ENCODE measurements at regions not wholly inside any gene's neighbourhood (a gene's known extent, or its start where the extent isn't known, plus 50 kb on each side); places are given as distances from the start of the nearest gene placed in this dataset.

DNA sequence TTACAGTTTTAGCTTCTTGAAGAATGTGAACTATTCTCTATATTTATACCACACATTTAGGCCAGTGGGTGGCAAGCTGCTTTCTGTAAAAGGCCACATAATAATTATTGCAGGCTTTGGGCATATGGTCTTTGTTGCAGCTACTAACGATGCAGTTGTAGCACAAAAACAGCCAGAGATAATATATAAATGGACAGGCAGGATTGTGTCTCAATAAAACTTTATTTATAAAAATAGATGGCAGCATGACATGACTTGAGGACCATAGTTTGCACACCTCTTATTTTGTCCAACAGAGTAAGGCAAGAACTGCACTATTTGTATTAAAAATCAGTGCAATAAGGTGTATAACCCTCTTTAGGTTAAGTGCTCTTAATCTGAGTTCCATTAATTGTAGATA is 415.0 kb downstream of the ANXA1 start:
- FAIRE-seq, result no peak

DNA sequence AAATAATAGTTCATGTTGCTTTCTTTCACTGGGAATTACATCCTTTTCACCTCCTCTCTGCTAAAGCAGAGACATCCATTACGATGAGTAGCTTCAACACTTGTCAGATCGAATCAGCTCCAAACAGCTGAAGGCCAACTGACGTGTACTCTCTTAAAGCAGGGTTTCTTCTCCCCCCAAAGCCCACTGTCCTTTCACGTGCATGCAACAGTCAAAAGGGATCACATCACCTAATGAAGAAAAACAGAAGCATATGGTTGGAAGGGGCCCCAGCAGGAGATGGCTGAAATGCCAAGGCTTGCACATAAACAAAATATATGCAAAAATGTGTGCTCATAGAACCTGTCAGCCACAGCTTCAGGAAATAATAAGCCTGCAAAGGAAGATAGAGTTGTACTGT is 421.6 kb downstream of the ANXA1 start:
- no peak for FAIRE-seq

GRCh38 chr9:73575101-73576060 is 423.7 kb downstream of the ANXA1 start:
- FAIRE-seq, result no peak

GRCh38 chr9:73577848-73578247 is 426.2 kb downstream of the ANXA1 start:
- FAIRE-seq, result no peak

DNA sequence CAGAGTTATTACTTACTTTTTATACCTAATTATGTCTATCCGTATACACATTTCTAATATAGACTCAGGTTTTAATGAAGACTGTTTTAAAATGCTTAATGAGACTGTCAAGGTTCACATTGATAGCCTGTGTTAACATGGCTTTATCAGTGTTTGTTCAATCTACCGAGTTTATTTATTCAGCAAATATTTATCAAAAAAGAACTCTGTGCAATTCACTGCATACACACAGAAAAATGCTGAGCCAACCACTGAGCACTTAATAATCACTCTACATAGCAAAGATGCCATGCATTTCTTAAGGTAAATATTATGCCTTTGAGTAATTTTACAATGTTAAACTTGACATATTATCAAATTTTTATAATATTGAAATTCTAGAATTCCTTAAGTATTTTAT is 428.2 kb downstream of the ANXA1 start:
- FAIRE-seq, result no peak

DNA sequence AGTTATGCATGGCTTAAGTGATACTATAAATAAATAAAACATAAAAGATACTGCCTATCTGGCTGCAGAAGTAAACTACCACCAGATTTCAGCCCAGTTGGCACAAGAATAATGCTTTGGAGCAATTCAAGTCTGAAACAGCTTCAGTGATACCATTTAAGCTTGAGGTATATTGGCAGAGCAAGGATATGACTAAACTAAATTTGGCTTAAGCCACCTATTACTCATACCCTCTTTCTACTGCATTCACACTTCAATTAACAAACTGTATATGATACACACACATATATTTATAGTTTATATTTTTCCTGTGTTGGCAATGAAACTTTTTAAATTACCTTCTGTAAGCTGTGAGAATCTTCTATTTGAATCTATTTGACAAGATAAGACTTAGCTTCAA is 431.9 kb downstream of the ANXA1 start:
- no peak for FAIRE-seq

- no peak for FAIRE-seq
These were observed 443.4 kb downstream of the ANXA1 start for GRCh38 chr9:73595036-73595545.

GRCh38 chr9:73596321-73596720 is 444.7 kb downstream of the ANXA1 start:
- FAIRE-seq, result no peak

DNA sequence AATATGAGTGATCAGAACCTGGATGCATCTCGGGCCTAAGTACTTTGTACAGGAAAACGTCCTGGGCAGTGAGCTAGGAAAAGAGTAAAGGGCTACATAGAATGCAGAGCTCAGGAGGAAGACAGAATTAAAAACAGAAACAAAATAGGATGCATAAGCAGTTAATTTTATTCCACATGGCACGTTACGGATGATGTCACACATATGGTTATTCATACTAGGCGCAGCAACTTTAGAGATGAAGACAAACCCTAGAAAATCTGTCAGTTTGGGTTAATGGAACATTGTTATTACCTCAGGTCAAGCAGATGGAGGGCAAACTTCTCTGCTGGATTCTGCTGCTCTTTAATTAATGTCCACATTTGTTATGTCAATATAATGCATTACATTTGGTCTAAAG is 445.4 kb downstream of the ANXA1 start:
- FAIRE-seq, result no peak

DNA sequence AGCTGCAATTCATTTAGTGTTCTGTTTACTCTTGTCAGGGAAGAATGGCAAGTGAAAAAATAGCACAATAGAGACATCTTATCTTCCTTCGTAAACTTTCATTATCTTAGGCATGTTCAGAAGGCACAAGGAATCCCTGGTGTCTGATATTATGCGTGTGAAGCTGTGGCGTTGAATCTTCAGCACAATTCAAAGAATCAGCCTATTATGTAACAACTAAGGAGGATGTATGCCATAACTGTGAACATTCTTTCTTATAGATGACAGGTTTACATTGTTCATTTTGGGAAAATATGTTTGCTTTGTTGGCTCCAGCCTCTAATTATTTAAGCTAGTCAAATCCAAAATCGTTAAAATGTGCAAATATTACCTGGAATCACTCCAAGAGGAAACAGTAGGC is 446.1 kb downstream of the ANXA1 start:
- FAIRE-seq, result no peak

DNA sequence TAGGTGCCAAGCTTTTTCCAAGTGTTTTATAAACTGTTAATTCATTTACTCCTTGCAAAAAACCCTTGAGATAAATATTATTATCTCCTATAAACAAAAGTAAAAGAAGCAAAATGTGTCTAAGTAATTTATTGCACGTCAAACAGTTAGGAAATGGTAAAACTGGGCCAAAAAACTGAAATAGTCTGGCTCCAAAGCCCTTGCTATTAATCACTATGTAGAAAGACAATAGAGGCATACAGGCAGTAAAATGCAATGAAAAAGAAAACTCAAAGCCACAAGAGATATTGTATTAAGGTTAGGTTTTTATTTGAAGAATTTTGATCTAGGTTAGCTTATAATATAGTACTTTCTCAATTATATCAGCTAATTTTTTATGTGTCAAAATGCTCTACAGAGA is 457.7 kb downstream of the ANXA1 start:
- no peak for FAIRE-seq

DNA sequence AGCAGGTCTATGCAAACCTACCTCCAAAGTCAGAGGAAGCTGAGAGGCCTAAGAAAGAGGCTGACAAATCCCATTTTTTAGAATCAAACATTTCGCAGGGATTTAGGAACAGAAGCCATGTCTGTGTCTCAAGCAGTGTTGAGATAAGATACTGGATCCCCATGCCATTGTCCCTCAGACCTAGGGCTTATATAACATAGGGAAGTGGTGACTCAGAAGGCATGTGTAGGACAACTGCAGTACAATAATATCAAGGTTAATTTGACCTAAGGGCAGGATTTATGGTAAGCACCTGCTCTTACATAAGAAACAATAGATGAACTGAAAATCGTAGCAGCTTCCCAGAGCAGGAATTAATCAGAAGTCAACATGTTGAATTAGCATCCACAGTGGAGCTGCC is 459.4 kb downstream of the ANXA1 start:
- FAIRE-seq, result no peak

DNA sequence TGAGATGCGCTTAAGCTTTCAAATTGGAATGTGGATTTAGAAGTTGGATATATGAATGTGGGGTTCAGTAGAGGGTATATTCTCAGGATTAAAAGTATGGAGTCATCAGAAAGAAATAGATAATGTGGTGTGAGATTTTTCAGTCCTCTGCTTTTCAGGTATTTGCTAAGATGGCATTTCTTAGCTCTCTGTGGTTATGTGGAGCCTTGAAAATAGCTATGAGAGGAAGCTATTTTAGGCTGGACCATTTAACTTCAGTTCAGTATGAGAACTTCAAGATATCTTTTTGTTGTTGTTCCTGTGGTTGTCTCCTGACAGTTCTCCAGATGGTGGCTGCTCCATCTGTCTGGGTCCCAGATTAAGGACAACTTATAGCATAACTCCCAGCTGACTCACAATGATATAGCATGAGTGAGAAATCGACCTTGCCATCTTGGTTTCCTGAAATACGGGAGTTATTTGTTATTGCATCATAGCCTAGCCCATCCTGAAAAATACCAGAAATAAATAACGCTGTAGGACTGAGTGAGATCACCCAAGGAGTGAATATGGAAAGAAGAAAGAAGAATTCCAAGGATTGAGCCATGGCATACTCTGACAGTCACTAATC is 461.5 kb downstream of the ANXA1 start:
- FAIRE-seq, result no peak

DNA sequence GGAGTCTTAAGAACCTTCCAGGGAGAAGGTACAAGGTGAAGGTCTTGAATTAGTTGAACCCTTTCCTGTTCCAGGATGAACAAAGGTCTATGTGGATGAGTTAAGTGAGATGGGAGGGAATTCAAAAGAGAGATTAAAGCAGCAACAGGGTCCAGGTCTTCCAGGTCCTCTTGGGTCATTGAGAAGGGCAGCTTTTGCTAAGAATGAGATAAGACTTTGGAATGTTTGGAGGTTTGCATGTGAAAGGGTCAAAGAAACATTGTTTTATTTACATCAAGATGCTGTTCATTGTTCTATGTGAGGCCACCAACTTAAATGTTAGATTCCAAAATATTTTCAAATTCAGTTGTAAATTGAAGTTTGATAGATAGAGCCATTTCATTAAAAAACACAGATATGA is 463.9 kb downstream of the ANXA1 start:
- FAIRE-seq, result no peak

DNA sequence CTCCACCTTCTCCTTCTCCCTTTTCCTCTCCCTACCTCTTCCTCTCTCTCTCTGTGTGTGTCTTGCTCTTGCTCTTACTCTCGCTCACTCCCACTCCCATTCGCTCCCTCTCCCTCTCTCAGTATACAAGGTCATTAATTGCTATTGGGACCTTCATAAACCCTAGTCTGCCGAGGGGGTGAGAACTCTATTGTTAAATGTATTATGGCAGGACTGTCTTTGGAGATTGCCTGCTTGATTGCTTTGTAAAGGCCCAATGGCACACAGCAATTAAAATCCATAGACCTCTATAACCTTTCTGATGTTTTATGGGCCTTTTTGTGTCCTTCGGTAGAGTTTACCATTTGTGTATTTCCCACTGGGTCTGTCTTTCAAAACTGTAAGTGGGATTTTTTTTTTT is 465.9 kb downstream of the ANXA1 start:
- no peak for FAIRE-seq

DNA sequence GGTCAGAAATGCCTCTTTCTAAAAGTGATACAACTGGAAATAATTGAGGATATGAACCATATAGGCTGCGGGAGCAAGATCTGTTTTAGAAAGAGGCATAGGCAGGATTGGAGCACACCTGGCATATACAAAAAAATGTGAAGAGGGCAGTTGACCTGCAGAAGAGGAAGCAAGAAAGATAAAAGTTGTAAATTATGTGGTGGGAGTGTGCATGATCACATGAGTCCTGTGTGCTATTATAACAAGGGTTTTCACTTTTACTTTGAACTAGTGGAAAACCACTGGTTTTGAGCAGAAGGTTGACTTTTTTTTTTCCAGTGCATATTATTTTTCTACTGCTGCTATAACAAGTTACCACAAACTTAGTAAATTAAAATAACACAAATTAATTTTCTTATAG is 489.3 kb downstream of the ANXA1 start:
- no peak for FAIRE-seq

DNA sequence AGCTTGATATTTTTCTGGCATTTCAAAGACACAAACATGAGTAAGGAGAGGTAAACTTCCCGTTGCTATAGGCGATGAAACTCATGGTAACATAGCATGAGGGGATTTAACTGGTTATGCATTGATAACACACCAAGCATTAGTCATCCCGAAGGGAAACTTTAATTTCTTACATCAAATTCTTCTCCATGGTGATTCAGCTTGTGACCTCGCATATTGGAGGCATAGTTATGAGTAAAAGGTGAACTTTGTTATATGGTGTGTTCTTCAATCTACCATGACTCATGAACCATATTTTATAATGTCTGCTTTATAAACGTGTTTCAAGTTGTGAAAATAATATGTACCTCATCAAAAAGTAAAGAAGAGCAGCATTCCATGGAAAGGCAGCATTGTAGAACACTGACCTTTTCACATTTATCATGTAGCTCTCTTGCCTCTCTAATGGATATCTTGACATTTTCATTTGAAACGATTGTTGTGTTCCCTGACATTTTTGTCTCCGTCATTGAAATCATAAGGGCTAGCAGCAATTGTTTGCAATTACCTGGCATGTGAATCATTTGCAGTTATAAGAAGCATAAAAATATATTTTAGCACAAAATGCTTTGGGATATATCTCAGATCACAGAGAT is 491.8 kb downstream of the ANXA1 start:
- FAIRE-seq, result no peak

DNA sequence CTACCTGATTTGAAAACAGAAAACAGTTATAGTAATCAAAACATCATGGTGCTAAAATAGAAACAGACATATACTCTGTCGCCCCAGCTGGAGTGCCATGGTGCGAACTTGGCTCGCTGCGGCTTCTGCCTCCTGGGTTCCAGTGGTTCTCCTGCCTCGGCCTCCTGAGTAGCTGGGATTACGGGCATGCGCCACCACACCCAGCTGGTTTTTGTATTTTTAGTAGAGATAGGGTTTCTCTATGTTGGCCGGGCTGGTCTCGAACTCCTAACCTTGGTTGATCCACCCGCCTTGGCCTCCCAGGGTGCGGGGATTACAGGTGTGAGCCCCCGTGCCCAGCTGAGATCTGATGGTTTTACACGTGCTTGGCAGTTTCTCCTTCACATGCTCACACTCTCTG is 495.9 kb downstream of the ANXA1 start:
- FAIRE-seq, result no peak

DNA sequence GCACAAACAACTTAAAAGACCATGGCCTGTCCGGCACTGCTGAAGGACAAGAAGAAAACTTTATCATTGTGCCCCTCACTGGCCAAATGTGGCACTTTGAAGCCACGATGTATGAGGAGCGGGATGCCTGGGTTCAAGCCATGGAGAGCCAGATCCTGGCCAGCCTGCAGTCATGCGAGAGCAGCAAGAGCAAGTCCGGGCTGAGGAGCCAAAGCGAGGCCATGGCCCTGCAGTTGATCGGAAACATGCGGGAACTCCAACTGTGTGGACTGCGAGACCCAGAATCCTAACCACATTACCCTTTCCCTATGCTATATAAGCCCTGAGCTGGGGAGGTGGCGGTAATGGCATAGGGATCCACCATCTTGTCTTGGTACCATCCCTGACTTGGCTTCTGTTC is 497.9 kb downstream of the ANXA1 start:
- no peak for FAIRE-seq

- FAIRE-seq, result no peak
These were observed 503.7 kb downstream of the ANXA1 start for GRCh38 chr9:73655363-73655762.

- no peak for FAIRE-seq
These were observed 504.2 kb downstream of the ANXA1 start for GRCh38 chr9:73655831-73656230.

DNA sequence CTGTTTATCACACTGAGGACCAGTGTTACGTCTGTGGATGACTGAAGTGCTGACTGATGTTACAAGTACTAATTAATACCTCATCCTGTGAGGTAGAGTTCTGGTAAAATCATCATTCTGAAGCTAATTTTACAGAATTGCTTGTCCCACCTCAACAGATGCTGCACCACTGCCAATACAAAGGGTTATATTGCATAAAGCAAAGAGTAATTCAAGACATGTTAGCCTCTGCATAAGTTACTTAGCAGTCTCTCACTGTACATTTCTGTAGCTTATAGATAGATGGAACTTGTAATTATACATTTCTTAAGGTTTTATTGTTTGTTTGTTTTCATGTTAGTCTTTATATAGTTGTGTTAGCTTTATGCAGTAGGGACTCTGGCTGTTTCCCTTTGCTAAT is 513.6 kb downstream of the ANXA1 start:
- no peak for FAIRE-seq

GRCh38 chr9:73667749-73668148 is 516.1 kb downstream of the ANXA1 start:
- no peak for FAIRE-seq

GRCh38 chr9:73680831-73681230 is 529.2 kb downstream of the ANXA1 start:
- FAIRE-seq, result no peak
